Left ventricle myocardium inferior (tissue), 1 donor: ENCODE measurements at regions not wholly inside any gene's neighbourhood (a gene's known extent, or its start where the extent isn't known, plus 50 kb on each side); places are given as distances from the start of the nearest gene placed in this dataset.
A peak's percentile ranks its signal among the peaks of the same experiment; 100 is the strongest.

Experiments
- DNase-seq: peaks from one replicate; pipeline ENCODE4 v3.0.0-alpha.2; 2020
- H3K27ac ChIP-seq: fragments of 200-600 bp; replicated peaks from 2 replicates; pipeline ENCODE4 v1.8.0; 2021
- H3K27me3 ChIP-seq: fragments of 200-600 bp; 2 replicates; pipeline ENCODE4 v1.8.0; 2021; ENCODE audit warnings: low read depth
- H3K36me3 ChIP-seq: fragments of 200-600 bp; 2 replicates; pipeline ENCODE4 v1.8.0; 2021
- H3K4me1 ChIP-seq: fragments of 200-600 bp; 2 replicates; pipeline ENCODE4 v1.8.0; 2021
- H3K4me3 ChIP-seq: fragments of 200-600 bp; 2 replicates; pipeline ENCODE4 v1.8.0; 2021; ENCODE audit warnings: mild to moderate bottlenecking, moderate library complexity
- H3K9me3 ChIP-seq: fragments of 200-600 bp; replicated peaks from 2 replicates; pipeline ENCODE4 v1.8.0; 2021
- CTCF ChIP-seq: fragments of 200-600 bp; IDR thresholded peaks from 2 replicates; pipeline ENCODE4 v1.8.0; 2021; ENCODE audit warnings: antibody characterized with exemption, mild to moderate bottlenecking, borderline replicate concordance
- intact Hi-C: fragments of 100-400 bp; cut with micrococcal nuclease; formaldehyde crosslinking; loops from one replicate; pipeline ENCODE4 v1.11.0; 2022
- donor health status: DM: no; HTN: yes; CAD: no; lungs with severe emphysema.

DNA sequence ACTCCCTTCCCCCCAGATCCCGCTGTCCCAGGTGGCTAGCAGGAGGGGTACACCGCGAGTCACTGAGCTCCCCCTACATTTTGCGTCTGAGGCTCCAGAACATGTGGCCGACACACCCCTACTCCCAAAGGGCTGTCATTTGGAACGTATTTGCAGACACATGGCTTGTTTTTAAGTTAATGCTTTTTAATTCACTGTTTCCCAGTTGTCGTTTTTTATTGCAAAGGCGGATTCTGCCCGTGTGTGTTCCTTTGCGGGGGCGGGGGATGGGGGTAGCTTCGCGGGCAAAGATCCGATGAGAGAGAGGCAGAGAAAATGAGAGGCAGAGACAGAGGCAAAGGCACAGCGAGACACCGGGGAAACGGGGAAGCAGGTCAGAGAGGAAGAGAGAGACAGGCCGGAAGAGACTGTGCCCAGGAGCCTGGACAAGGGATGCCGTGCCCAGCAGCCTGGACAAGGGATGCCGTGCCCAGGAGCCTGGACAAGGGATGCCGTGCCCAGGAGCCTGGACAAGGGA is 270.2 kb downstream of the FOXD2 start:
- Histone ChIP-seq H3K4me1 (peaks cover 30% of the 10 kb centered on the region), H3K27me3 (peaks cover 95% of the 10 kb centered on the region), H3K27ac (no peak overlapping the region), H3K36me3 (no peaks in the 10 kb centered on the region), H3K9me3 (no peaks in the 10 kb centered on the region), H3K4me3 (no peak overlapping the region)
- intact Hi-C loops, result loop anchor here (5.0 kb wide), 1 partner anchor 181 kb away; no protein-coding TSS in a partner anchor
- DNase-seq, result no peak
- TF ChIP-seq CTCF, result no peak

GRCh38 chr1:47708658-47709018 is 270.8 kb downstream of the FOXD2 start:
- peaks cover 100% of the 10 kb centered on the region for H3K27me3 ChIP-seq
- peaks cover 30% of the 10 kb centered on the region for H3K4me1 ChIP-seq
- H3K27ac ChIP-seq, result no peak overlapping the region
- TF ChIP-seq CTCF, result no peak
- no peak for DNase-seq
- peak overlapping the region; percentile 64 for H3K4me3 ChIP-seq
- H3K36me3 ChIP-seq, result no peaks in the 10 kb centered on the region
- no peaks in the 10 kb centered on the region for H3K9me3 ChIP-seq
- intact Hi-C loops, result loop anchor here (5.0 kb wide), 1 partner anchor 181 kb away; no protein-coding TSS in a partner anchor

DNA sequence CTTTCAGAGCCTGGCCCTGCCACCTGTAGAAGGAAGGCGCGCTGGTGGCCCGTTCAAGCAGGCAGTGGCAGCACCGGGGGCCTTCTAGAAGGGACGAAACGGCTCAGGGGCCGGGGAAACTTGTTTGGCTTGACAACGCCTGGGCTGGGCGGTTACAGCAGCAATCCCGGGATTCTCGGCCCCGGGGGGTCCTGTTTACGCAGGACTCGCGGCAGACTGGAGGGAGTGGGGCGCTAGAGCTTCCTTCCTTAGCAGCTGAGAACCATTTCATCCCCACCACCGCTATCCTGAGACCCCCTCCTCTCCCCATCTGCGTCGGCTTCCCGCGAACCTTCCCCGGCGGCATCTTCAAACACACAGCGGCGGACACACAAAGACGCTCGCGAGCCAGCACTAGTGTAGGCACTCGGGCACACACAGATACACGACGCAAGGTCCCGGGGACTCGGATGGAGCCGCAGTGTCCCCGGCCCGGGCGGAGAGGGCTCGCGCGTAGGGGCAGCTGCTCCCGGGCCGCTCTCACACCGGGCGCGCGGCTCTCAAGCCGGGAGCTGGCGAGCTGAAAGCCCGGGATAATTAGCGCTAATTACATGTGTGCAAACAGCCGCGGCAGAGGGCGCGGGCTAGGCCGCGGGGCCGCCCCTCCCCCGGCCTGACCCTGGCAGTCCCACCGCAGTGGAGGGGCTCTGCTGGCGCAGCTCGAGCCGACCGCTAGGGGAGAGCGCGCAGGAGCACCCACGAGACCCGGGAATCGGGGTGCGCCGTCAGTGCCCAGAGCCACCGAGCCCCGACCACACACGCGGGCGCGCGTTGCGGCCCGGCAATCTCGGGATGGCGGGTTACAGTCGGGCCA is 271.4 kb downstream of the FOXD2 start:
- Histone ChIP-seq H3K27ac (no peak overlapping the region), H3K27me3 (peaks cover 100% of the 10 kb centered on the region), H3K4me3 (peak overlapping the region; percentile 64), H3K36me3 (no peaks in the 10 kb centered on the region), H3K4me1 (peaks cover 30% of the 10 kb centered on the region), H3K9me3 (no peaks in the 10 kb centered on the region)
- no peak for DNase-seq
- intact Hi-C loops, result loop anchor here (5.0 kb wide), 1 partner anchor 182 kb away; no protein-coding TSS in a partner anchor
- peak; percentile 49 for TF ChIP-seq CTCF

- TF ChIP-seq CTCF, result no peak
- peaks cover 100% of the 10 kb centered on the region for H3K27me3 ChIP-seq
- no peaks in the 10 kb centered on the region for H3K36me3 ChIP-seq
- H3K4me3 ChIP-seq, result peak overlapping the region; percentile 64
- no peak for DNase-seq
- intact Hi-C loops, result loop anchor here (5.0 to 10.0 kb wide), 2 partner anchors 183 to 275 kb away; partner anchors contain the start of gene FOXD2
- H3K27ac ChIP-seq, result no peak overlapping the region
- peaks cover 30% of the 10 kb centered on the region for H3K4me1 ChIP-seq
- H3K9me3 ChIP-seq, result no peaks in the 10 kb centered on the region
Measured at GRCh38 chr1:47709872-47710231, 272.0 kb downstream of the FOXD2 start.

GRCh38 chr1:47710329-47711071 is 272.7 kb downstream of the FOXD2 start:
- Histone ChIP-seq H3K36me3 (no peaks in the 10 kb centered on the region), H3K4me3 (peak overlapping the region; percentile 64), H3K9me3 (no peaks in the 10 kb centered on the region), H3K27ac (no peak overlapping the region), H3K27me3 (peaks cover 100% of the 10 kb centered on the region), H3K4me1 (peaks cover 30% of the 10 kb centered on the region)
- peak; percentile 74 for DNase-seq
- peak; percentile 100 for TF ChIP-seq CTCF
- intact Hi-C loops, result loop anchor here (10.0 kb wide), 1 partner anchor 276 kb away; the partner anchor contains the start of gene FOXD2
